Esophagus muscularis mucosa (tissue), 4 donors: ENCODE measurements at regions not wholly inside any gene's neighbourhood (a gene's known extent, or its start where the extent isn't known, plus 50 kb on each side); places are given as distances from the start of the nearest gene placed in this dataset.

Experiments used
- DNase-seq: peaks from one replicate; pipeline ENCODE4 v3.0.0-alpha.2; 2017; ENCODE audit errors: extremely low spot score
- H3K27ac ChIP-seq, 4 donors: fragments of 200-600 bp; sonication (generic); replicated peaks in 1 of 4; 1 replicate in 3 of 4; 2 replicates in 1 of 4; pipeline ENCODE4 v1.5.1; 2016 to 2019; ENCODE audit warnings: mild to moderate bottlenecking in 1 of 4
- H3K27me3 ChIP-seq, 4 donors: fragments of 200-600 bp; sonication (generic); one replicate each; pipeline versions ENCODE4 v1.5.1 to v1.6.0; 2016 to 2019
- H3K36me3 ChIP-seq, 4 donors: fragments of 200-600 bp; sonication (generic); one replicate each; pipeline ENCODE4 v1.5.1; 2016 to 2019
- H3K4me1 ChIP-seq, 4 donors: fragments of 200-600 bp; sonication (generic); one replicate each; pipeline ENCODE4 v1.5.1; 2016 to 2019
- H3K4me3 ChIP-seq, 4 donors: fragments of 200-600 bp; sonication (generic); 1 replicate in 2 of 4; 2 replicates in 2 of 4; pipeline ENCODE4 v1.5.1; 2016 to 2019; ENCODE audit warnings: mild to moderate bottlenecking in 4 of 4, moderate library complexity in 1 of 4
- H3K9me3 ChIP-seq, 4 donors: fragments of 200-600 bp; sonication (generic); 1 replicate in 3 of 4; 2 replicates in 1 of 4; pipeline ENCODE4 v1.5.1; 2016 to 2019
- EP300 ChIP-seq: sonication (generic); formaldehyde crosslinking; IDR thresholded peaks from one replicate; pipeline ENCODE4 v1.6.1; 2017; ENCODE audit warnings: antibody characterized with exemption
- POLR2A ChIP-seq: fragments of 450-650 bp; IDR thresholded peaks from one replicate; pipeline ENCODE4 v1.6.1; 2017; ENCODE audit warnings: antibody characterized with exemption, moderate library complexity, mild to moderate bottlenecking, low read depth
- POLR2AphosphoS5 ChIP-seq, 2 donors: sonication (generic); formaldehyde crosslinking; IDR thresholded peaks; one replicate each; pipeline ENCODE4 v1.6.1; 2017; ENCODE audit warnings: antibody characterized with exemption in 2 of 2
- WGBS: methylation state at CpG from one replicate; pipeline ENCODE4 v1.1.5; 2018; 5-methylcytosine and 5-hydroxymethylcytosine counted together
- intact Hi-C: fragments of 100-400 bp; cut with DNase I; formaldehyde crosslinking; loops from one replicate; pipeline ENCODE4 v1.15.1; 2023
- TF ChIP-seq, protein P1 (sequence below), 3 experiments: fragments of 200-600 bp in 2 of 3; fragments of 450-650 bp in 1 of 3; sonication (generic) in 2 of 3; IDR thresholded peaks; one replicate each; pipeline ENCODE4 v1.5.1; 2017 to 2019; ENCODE audit warnings: antibody characterized with exemption in 3 of 3, mild to moderate bottlenecking in 2 of 3, moderate library complexity in 1 of 3

DNA sequence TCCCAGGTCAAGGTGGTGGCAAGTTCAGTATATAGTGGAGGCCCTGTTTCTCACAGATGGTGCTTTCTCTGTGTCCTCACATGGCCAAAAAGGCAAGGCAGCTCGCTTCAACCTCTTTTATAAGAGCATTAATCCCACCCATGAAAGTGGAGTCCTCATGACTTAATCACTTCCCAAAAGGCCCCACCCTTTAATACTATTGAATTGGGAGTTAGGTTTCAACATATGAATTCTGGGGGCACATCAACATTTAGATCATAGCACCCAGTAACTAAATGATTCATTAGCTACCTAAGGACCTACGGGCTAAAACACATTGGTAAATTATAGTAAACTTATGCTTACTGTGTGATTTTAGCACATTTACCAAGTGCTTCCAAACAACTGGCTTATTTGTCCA lies 317.9 kb downstream of the LTN1 start:
- intact Hi-C loops: no loop called here
- Histone ChIP-seq H3K36me3 (no peaks in the 10 kb centered on the region), H3K27me3 (no peaks in the 10 kb centered on the region), H3K4me3 (no peak overlapping the region), H3K9me3 (no peaks in the 10 kb centered on the region), H3K27ac (peak overlapping the region; percentile 66 to 75 (median 70)), H3K4me1 (peaks cover 23 to 54% (median 43%) of the 10 kb centered on the region in 4 donors)
- WGBS: 78% methylated on average over 2 of the region's 2 CpGs
- DNase-seq: no peak
- TF ChIP-seq, protein P1, sequence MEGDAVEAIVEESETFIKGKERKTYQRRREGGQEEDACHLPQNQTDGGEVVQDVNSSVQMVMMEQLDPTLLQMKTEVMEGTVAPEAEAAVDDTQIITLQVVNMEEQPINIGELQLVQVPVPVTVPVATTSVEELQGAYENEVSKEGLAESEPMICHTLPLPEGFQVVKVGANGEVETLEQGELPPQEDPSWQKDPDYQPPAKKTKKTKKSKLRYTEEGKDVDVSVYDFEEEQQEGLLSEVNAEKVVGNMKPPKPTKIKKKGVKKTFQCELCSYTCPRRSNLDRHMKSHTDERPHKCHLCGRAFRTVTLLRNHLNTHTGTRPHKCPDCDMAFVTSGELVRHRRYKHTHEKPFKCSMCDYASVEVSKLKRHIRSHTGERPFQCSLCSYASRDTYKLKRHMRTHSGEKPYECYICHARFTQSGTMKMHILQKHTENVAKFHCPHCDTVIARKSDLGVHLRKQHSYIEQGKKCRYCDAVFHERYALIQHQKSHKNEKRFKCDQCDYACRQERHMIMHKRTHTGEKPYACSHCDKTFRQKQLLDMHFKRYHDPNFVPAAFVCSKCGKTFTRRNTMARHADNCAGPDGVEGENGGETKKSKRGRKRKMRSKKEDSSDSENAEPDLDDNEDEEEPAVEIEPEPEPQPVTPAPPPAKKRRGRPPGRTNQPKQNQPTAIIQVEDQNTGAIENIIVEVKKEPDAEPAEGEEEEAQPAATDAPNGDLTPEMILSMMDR (IDR thresholded peaks at IDR 0.05): no peak
- TF ChIP-seq EP300: no peak
- no peak for TF ChIP-seq POLR2A
- TF ChIP-seq POLR2AphosphoS5 (IDR thresholded peaks at IDR 0.05): no peak

DNA sequence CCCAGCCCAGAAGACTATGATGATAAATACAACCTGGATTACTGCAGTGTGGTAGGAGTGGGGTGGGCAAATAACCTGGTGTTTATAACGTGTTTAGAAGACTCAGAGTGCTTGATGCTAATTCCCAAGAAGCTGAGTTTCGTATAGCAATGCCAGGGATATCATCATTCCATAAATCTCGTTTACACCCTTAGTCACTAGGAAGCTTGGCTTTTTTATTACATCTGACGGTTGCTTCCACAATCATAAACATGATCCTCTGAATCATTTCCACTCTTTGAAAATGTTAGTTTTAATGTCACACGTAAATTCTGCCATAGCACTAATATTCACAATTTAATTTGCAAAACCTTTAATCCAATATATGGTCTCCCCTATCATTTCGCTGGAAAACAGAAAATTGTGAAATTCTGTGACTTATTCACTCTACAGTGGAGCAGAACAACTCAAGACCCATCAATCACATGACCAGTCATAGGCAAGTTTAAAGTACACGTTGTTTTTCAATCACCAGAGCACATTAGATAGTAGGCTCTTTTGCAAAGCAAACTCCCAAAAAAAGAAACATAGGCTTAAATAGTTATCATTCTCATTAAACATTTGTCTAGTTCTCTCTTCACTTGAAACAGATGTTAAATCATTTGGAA lies 321.0 kb downstream of the LTN1 start:
- H3K4me3 ChIP-seq: no peak overlapping the region

DNA sequence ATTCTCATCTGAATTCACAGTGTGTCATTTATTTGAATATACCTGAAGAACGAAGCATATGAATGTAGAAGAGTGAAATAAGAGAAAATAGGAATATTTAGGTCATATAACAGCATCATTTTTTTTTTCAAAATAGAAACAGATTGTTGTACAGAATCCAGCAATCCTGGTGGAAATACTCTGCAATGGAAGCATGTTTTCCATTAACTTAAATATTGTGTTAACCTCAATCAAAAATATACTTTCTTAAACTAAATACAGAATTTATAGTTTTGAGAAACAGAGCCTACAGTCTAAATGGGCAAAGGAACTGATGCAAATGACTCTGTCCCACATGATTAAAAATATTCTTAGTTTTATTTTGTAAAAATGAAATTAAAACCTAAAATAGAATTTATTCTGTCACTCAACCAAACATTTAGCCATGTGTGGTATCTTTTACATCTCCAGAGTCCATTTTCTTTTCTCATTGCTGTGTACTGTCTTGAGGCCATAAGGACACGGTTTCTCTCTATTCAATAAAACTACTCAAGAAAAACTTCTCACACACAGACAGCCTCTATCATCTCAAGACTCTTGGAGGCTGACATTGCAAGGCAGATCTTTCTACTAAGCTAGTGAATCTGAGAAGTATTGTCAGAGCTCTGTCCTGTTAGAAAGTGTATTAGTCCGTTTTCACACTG lies 322.6 kb downstream of the LTN1 start:
- WGBS: 91% methylated on average over 3 of the region's 3 CpGs
- peaks cover 8 to 31% (median 21%) of the 10 kb centered on the region in 4 donors for H3K4me1 ChIP-seq
- H3K36me3 ChIP-seq: no peaks in the 10 kb centered on the region
- TF ChIP-seq POLR2AphosphoS5 (IDR thresholded peaks at IDR 0.05) (no peak), POLR2A (no peak), EP300 (no peak)
- TF ChIP-seq, protein P1 (IDR thresholded peaks at IDR 0.05): no peak
- no peak for DNase-seq
- H3K27ac ChIP-seq: no peak overlapping the region
- intact Hi-C loops: no loop called here
- no peaks in the 10 kb centered on the region for H3K9me3 ChIP-seq
- no peaks in the 10 kb centered on the region for H3K27me3 ChIP-seq
- H3K4me3 ChIP-seq: no peak overlapping the region

More for the DNA sequence above, 321.0 kb downstream of the LTN1 start:
- DNase-seq: no peak
- Histone ChIP-seq H3K4me1 (peaks cover 23 to 47% (median 36%) of the 10 kb centered on the region in 4 donors), H3K9me3 (no peaks in the 10 kb centered on the region), H3K27ac (peak overlapping the region in 3 of 4 donors; percentile 11 to 33 (median 24)), H3K27me3 (no peaks in the 10 kb centered on the region), H3K36me3 (no peaks in the 10 kb centered on the region)
- intact Hi-C loops: no loop called here
- TF ChIP-seq POLR2A (no peak), EP300 (no peak)
- 62% methylated on average over 7 of the region's 7 CpGs for WGBS

DNA sequence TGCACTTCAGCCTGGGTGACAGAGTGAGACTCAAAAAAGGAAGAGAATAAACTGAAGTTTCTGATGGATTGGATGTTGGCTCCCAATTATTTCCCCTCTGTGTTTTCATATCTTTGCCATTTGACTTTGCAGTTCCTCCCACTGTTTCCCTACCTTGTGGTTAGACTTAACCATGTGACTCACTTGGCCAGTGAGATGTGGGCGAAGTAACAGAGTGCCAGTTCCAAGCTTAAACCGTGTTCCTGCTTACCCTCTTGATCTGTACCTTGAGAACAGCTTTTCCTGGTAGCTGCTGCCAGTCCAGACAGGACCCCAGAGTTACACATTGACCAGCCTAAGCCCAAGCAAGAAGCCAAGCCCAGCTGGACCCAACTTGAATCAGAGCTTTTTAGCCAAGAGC lies 323.4 kb downstream of the LTN1 start:
- no peak overlapping the region for H3K27ac ChIP-seq
- no peak for DNase-seq
- no peaks in the 10 kb centered on the region for H3K27me3 ChIP-seq
- TF ChIP-seq, protein P1 (IDR thresholded peaks at IDR 0.05): no peak
- TF ChIP-seq EP300: no peak
- no peak for TF ChIP-seq POLR2A
- no peak for TF ChIP-seq POLR2AphosphoS5 (IDR thresholded peaks at IDR 0.05)
- H3K4me1 ChIP-seq: peaks cover under 1 to 23% (median 13%) of the 10 kb centered on the region in 4 donors
- intact Hi-C loops: no loop called here
- H3K4me3 ChIP-seq: no peak overlapping the region
- H3K9me3 ChIP-seq: no peaks in the 10 kb centered on the region
- WGBS: 81% methylated on average over 2 of the region's 2 CpGs
- no peaks in the 10 kb centered on the region for H3K36me3 ChIP-seq

DNA sequence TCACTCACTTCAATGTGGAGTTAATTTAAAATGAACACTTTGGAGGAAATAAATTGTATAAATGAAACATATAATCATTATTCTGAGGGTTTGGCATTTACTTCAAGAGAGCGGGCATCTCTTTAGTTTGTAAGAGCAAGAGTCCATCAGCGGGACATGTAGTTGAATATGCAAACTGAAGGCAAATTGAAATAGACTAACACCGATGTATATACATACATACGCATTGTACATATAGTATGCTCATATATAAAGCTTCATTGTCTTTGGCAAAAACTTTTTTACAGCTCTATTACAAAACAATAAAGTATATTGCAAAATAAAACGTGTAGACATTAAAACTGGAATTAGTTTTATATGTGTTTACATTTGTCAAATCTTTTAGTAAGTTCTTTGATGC lies 328.9 kb downstream of the LTN1 start:
- Histone ChIP-seq H3K27me3 (no peaks in the 10 kb centered on the region), H3K9me3 (no peaks in the 10 kb centered on the region), H3K27ac (no peak overlapping the region), H3K36me3 (no peaks in the 10 kb centered on the region), H3K4me3 (no peak overlapping the region), H3K4me1 (no peaks in the 10 kb centered on the region)
- no peak for DNase-seq
- 88% methylated on average over 5 of the region's 5 CpGs for WGBS
- intact Hi-C loops: no loop called here
- TF ChIP-seq EP300 (no peak), POLR2A (no peak), POLR2AphosphoS5 (IDR thresholded peaks at IDR 0.05) (no peak)
- TF ChIP-seq, protein P1 (IDR thresholded peaks at IDR 0.05): no peak
